ENCODE measurements at regions not wholly inside any gene's neighbourhood (a gene's known extent, or its start where the extent isn't known, plus 50 kb on each side); places are given as distances from the start of the nearest gene placed in this dataset.

DNA sequence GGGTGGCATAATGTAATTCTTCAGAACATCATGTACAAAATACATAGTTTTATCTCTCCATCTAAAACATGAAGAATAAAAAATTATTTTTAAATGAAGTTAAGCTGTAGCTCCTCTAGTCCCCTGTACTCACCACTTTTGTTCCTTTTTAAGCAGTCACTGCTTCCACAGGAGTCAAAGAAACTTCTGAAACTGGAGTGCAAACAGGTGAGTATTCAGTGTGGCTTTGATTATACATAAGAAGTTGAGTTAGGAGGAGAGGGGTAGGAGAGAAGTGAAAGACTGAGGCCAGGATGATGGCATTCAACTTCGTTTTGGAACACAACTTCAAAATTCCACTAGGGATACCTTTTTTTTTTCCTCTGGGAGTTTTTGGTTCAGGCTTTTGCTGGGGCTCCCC is 131.4 kb upstream of the CNTN1 start:
- H3K36me3 ChIP-seq = no peaks in the 10 kb centered on the region
- ATAC-seq (ENCODE audit: insufficient number of reproducible peaks, low FRiP score, low read depth) = no peak
- H3K4me3 ChIP-seq = no peak overlapping the region
- no peaks in the 10 kb centered on the region for H3K27me3 ChIP-seq (replicated peaks; ENCODE audit: insufficient read depth)
- TF ChIP-seq, protein P1, sequence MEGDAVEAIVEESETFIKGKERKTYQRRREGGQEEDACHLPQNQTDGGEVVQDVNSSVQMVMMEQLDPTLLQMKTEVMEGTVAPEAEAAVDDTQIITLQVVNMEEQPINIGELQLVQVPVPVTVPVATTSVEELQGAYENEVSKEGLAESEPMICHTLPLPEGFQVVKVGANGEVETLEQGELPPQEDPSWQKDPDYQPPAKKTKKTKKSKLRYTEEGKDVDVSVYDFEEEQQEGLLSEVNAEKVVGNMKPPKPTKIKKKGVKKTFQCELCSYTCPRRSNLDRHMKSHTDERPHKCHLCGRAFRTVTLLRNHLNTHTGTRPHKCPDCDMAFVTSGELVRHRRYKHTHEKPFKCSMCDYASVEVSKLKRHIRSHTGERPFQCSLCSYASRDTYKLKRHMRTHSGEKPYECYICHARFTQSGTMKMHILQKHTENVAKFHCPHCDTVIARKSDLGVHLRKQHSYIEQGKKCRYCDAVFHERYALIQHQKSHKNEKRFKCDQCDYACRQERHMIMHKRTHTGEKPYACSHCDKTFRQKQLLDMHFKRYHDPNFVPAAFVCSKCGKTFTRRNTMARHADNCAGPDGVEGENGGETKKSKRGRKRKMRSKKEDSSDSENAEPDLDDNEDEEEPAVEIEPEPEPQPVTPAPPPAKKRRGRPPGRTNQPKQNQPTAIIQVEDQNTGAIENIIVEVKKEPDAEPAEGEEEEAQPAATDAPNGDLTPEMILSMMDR (IDR thresholded peaks at IDR 0.05) = no peak
- no peaks in the 10 kb centered on the region for H3K4me1 ChIP-seq (ENCODE audit: control insufficient read depth in 1 of 2, low read depth in 2 of 2)
- no peaks in the 10 kb centered on the region for H3K9me3 ChIP-seq
- no peak overlapping the region for H3K27ac ChIP-seq
- no peak for DNase-seq (ENCODE audit: low spot score)

DNA sequence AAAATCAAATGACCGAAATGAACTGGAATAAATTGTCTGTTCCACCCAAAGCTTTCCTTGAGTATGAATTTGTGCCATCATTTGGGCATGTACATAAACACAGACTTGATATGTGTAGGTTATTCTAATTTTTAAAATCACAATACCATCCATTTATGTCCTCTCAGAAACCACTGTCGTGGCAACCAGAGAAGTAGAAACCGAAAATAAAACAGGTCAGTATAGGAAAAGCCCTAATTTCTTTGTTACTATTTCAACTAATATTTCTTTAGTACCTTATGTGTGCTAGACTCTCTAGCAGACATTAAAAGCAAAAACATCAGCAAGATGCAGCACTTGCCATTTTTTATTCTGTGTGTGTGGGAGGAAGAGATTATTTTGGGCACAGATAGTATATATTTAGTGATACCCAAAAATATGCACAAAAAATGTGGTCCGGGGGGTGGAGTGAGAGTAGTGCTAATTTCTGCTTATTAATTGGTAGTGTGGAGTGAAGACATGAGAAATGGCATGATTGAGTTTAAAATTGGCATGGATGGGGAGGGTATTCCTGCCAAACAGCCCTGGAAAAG is 130.8 kb upstream of the CNTN1 start:
- H3K4me3 ChIP-seq = no peak overlapping the region
- no peaks in the 10 kb centered on the region for H3K9me3 ChIP-seq
- no peak overlapping the region for H3K27ac ChIP-seq
- H3K36me3 ChIP-seq = no peaks in the 10 kb centered on the region
- TF ChIP-seq, protein P1 (IDR thresholded peaks at IDR 0.05) = no peak
- DNase-seq (ENCODE audit: low spot score) (no peak), ATAC-seq (ENCODE audit: insufficient number of reproducible peaks, low FRiP score, low read depth) (no peak)
- no peaks in the 10 kb centered on the region for H3K27me3 ChIP-seq (replicated peaks; ENCODE audit: insufficient read depth)
- no peaks in the 10 kb centered on the region for H3K4me1 ChIP-seq (ENCODE audit: control insufficient read depth in 1 of 2, low read depth in 2 of 2)

DNA sequence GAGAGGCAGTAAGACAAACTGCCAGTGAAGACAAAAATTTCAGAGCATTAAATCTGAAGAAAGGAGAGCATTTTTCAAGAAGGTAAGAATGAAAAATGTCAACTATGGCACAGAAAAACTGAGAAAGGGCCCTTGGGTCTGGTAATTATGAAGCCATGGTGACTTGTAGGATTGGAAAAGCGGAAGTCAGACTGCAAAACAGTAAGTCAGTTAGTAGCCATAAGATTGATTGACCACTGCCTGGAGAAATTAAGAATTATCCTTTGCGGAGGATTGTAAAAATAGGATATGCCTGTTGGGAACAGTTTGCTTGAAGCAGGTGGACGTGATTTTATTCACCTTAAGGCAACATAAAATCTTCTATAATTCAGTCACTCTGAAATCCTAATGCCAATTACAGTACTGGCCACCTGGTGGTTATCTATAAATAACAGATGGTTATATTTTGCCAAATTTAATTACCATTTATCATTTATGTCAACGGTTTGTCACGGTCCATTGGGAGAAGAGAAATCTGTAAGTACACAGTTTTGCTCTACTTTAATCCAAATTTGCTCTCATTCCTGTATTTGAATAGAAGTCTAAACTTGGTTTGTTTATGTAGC is 127.1 kb upstream of the CNTN1 start:
- H3K4me1 ChIP-seq (ENCODE audit: control insufficient read depth in 1 of 2, low read depth in 2 of 2) = no peaks in the 10 kb centered on the region
- H3K36me3 ChIP-seq = no peaks in the 10 kb centered on the region
- H3K27me3 ChIP-seq (replicated peaks; ENCODE audit: insufficient read depth) = no peaks in the 10 kb centered on the region
- H3K9me3 ChIP-seq = no peaks in the 10 kb centered on the region
- DNase-seq (ENCODE audit: low spot score) = no peak
- no peak for ATAC-seq (ENCODE audit: insufficient number of reproducible peaks, low FRiP score, low read depth)
- no peak overlapping the region for H3K27ac ChIP-seq
- H3K4me3 ChIP-seq = no peak overlapping the region
- TF ChIP-seq, protein P1 (IDR thresholded peaks at IDR 0.05) = no peak

DNA sequence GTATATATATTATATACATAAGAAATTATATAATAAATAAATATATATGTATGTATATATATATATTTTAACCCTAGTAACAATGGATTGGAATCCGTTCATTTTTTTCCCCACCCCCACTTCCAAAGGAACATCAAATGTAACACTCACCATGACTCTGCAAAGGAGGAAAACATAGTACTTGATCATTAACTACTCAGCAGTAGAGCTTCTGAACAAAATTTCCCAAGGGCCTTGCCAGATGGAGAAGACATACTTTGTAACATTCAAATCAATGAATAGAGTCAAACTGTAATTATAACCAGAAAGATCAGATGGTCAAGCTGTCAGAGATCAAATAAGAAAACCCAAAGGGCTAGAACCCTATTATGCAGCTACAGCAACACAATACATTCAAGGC is 126.0 kb upstream of the CNTN1 start:
- ATAC-seq (ENCODE audit: insufficient number of reproducible peaks, low FRiP score, low read depth) = no peak
- Histone ChIP-seq H3K27ac (no peak overlapping the region), H3K4me3 (no peak overlapping the region), H3K4me1 (ENCODE audit: control insufficient read depth in 1 of 2, low read depth in 2 of 2) (no peaks in the 10 kb centered on the region), H3K9me3 (no peaks in the 10 kb centered on the region), H3K36me3 (no peaks in the 10 kb centered on the region), H3K27me3 (replicated peaks; ENCODE audit: insufficient read depth) (no peaks in the 10 kb centered on the region)
- TF ChIP-seq, protein P1 (IDR thresholded peaks at IDR 0.05) = no peak
- no peak for DNase-seq (ENCODE audit: low spot score)

DNA sequence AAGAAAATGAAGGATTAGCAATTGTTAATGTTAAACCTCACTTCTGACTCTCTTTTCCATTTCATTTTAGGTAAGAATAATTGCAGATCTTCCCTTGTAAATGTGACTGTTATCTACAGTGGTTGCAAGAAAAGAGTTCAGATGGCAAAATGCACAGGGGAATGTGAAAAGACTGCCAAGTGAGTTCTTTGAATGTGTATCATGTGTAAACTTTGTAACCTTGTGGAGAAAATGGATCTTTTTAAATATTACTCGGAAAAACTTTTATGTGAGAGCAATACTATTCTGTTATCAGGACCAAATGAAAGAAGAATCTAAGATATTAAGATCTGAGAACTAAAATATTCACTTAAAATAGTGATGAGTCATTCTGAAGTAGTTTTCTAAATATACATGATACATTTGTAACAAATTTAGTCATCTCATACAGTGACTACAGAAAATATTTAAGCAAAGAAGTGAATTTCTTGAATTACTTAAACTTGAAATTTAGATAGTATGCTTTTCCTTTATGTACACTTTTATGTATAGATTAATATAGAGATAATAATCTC is 122.5 kb upstream of the CNTN1 start:
- no peak for DNase-seq (ENCODE audit: low spot score)
- Histone ChIP-seq H3K4me1 (ENCODE audit: control insufficient read depth in 1 of 2, low read depth in 2 of 2) (no peaks in the 10 kb centered on the region), H3K36me3 (no peaks in the 10 kb centered on the region), H3K27me3 (replicated peaks; ENCODE audit: insufficient read depth) (no peaks in the 10 kb centered on the region), H3K9me3 (no peaks in the 10 kb centered on the region), H3K27ac (no peak overlapping the region), H3K4me3 (no peak overlapping the region)
- TF ChIP-seq, protein P1 (IDR thresholded peaks at IDR 0.05) = no peak
- ATAC-seq (ENCODE audit: insufficient number of reproducible peaks, low FRiP score, low read depth) = no peak

Data from thoracic aorta (tissue), 2 donors.